ENCODE measurements at regions not wholly inside any gene's neighbourhood (a gene's known extent, or its start where the extent isn't known, plus 50 kb on each side); places are given as distances from the start of the nearest gene placed in this dataset.

DNA sequence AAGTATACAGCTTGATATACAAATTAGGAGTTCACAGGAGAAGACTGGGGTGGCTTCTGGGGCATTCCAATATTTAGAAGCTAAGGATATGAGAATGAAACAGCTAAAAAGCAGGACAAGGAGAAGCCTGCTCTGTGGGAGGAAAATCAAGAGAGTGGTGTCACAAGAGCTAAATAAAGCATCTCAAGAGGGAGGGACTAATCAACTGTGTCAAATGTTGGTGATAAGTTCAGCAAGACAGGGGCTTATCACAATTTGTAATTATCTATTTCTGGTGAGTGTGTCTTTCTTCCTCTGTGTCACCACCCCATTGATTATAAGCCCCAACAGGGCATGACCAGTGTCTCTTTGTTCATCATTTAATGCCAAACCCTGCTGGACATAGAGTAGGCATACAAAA is 295.8 kb upstream of the DUSP10 start:
- TF ChIP-seq POLR2A (IDR thresholded peaks at IDR 0.05; ENCODE audit: low read length), result no peak
- TF ChIP-seq GATA1 (IDR thresholded peaks at IDR 0.05; ENCODE audit: low read depth, low read length), result no peak
